Kidney (tissue), 13 donors: ENCODE measurements at regions not wholly inside any gene's neighbourhood (a gene's known extent, or its start where the extent isn't known, plus 50 kb on each side); places are given as distances from the start of the nearest gene placed in this dataset.

ENCODE experiments used
- DNase-seq, 5 donors: peaks; one replicate each; pipeline ENCODE4 v3.0.0-alpha.2; 2013 to 2020
- FAIRE-seq: peaks from 2 replicates; lab custom pipeline; 2012; peaks lifted over from hg19 to GRCh38; lab: Jason Lieb, UNC
- H3K27ac ChIP-seq, 2 donors: one replicate each; pipeline ENCODE4 v1.7.0; 2013; ENCODE audit warnings: low read depth in 2 of 2, low read length in 2 of 2, inconsistent platforms in 1 of 2
- H3K27me3 ChIP-seq: one replicate; pipeline ENCODE4 v1.7.1; 2013; ENCODE audit warnings: low read length, inconsistent platforms; ENCODE audit not compliant: control insufficient read depth, insufficient read depth
- H3K36me3 ChIP-seq, 3 donors: one replicate each; pipeline versions ENCODE4 v1.7.0 to v1.7.1; 2013; ENCODE audit warnings: low read length in 3 of 3, control low read depth in 1 of 3, inconsistent platforms in 1 of 3; ENCODE audit not compliant: insufficient read depth in 3 of 3, control insufficient read depth in 2 of 3
- H3K4me1 ChIP-seq, 3 donors: one replicate each; pipeline versions ENCODE4 v1.7.0 to v1.7.1; 2013; ENCODE audit warnings: low read length in 3 of 3, inconsistent platforms in 1 of 3, low read depth in 1 of 3; ENCODE audit not compliant: control insufficient read depth in 2 of 3, insufficient read depth in 2 of 3
- H3K4me3 ChIP-seq, 3 donors: one replicate each; pipeline versions ENCODE4 v1.7.0 to v1.8.1; 2013; ENCODE audit warnings: low read length in 3 of 3, control low read depth in 1 of 3, inconsistent platforms in 1 of 3
- H3K9ac ChIP-seq, 3 donors: one replicate each; pipeline versions ENCODE4 v1.7.0 to v1.7.1; 2013; ENCODE audit warnings: low read length in 3 of 3, control low read depth in 1 of 3, inconsistent platforms in 1 of 3
- H3K9me3 ChIP-seq, 3 donors: one replicate each; pipeline versions ENCODE4 v1.7.0 to v1.7.1; 2013; ENCODE audit warnings: low read length in 3 of 3, control low read depth in 1 of 3, inconsistent platforms in 1 of 3; ENCODE audit not compliant: control insufficient read depth in 2 of 3, insufficient read depth in 1 of 3
- CTCF ChIP-seq: IDR thresholded peaks from 3 replicates; pipeline ENCODE4 v1.5.1; 2012; ENCODE audit warnings: mild to moderate bottlenecking, moderate library complexity, borderline replicate concordance; ENCODE audit not compliant: insufficient read depth; ENCODE audit errors: extremely low read depth
- intact Hi-C: fragments of 100-400 bp; cut with DNase I; formaldehyde crosslinking; loops from one replicate; pipeline ENCODE4 v1.11.1; 2022
- donor health status: control.
- donor health status: control.
- donor health status: control.
- donor health status: control.
- donor health status: control.
- donor health status: DM: yes; HTN: yes; CAD: no.
- donor health status: Normal renal cell carcinoma (clear cell type).

- H3K27ac ChIP-seq = peak overlapping the region; percentile 53 to 71
- H3K9ac ChIP-seq = peak overlapping the region in 1 of 3 donors; percentile 29
- FAIRE-seq = no peak
- no peak for DNase-seq
- TF ChIP-seq CTCF = no peak
- intact Hi-C loops = no loop called here
- no peaks in the 10 kb centered on the region for H3K9me3 ChIP-seq
- H3K4me1 ChIP-seq = peaks cover 3 to 11% (median 10%) of the 10 kb centered on the region in 3 donors
- H3K36me3 ChIP-seq = no peaks in the 10 kb centered on the region
- peak overlapping the region in 1 of 3 donors; percentile 15 for H3K4me3 ChIP-seq
- no peaks in the 10 kb centered on the region for H3K27me3 ChIP-seq
Measured at GRCh38 chr2:8118940-8119781, 562.7 kb upstream of the ID2 start.

DNA sequence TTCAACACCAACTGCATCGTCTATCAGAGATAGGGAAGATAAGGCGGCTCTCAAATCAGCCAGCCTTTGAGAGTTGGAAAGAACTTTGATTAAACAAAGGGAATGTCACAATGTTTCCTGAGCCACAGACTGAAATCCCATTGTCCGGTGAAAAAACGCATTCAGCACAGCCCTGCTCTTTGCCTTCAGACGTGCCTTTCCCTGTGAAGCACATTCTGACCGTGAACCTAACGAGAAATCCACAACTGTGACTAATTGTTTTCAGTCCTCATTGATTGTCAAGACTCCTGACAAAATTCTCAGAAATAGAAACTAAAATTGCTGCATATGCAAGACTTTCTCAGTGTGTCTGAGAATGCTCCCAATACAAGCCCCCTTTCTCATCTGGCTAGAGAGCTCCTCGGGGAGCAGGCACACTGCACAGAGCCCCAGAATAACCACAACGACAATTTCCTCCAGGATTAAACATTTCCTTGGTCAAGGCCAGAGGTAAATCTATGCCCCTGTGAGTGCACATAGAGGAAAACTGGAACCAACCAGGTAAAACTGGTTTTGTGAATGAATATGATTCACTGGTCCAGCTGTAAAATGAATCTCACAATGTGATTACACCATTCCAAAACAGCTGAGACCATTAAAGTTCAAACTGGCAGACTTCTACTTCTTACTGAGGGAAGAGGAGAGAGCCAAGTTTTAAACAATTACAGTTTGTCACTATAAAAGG lies 561.9 kb upstream of the ID2 start:
- no peaks in the 10 kb centered on the region for H3K36me3 ChIP-seq
- peaks cover 3 to 11% (median 10%) of the 10 kb centered on the region in 3 donors for H3K4me1 ChIP-seq
- peak in 3 of 5 donors; percentile 26 to 83 (median 79) for DNase-seq
- no peaks in the 10 kb centered on the region for H3K27me3 ChIP-seq
- H3K9me3 ChIP-seq = no peaks in the 10 kb centered on the region
- peak overlapping the region in 1 of 3 donors; percentile 29 for H3K9ac ChIP-seq
- FAIRE-seq = no peak
- peak overlapping the region; percentile 53 to 71 for H3K27ac ChIP-seq
- intact Hi-C loops = no loop called here
- H3K4me3 ChIP-seq = peak overlapping the region in 1 of 3 donors; percentile 15
- TF ChIP-seq CTCF = no peak

DNA sequence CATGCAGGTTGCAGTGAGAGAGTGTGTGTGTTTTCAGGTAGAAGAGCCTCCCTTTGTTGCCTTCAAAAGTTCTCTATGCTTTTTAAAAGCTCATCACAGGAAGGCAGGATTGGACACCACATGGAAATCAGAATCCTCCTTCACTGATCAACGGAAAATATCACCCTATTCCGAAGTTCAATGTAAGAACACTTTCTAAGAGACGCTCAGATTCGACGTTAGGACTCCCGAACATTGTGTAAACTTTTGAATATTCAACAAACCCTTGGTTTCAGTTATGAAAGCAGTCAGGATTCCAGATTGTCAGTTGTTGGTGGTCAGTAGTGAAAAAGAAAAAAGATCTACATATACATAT lies 561.4 kb upstream of the ID2 start:
- no peak for FAIRE-seq
- Histone ChIP-seq H3K27me3 (no peaks in the 10 kb centered on the region), H3K9ac (no peak overlapping the region), H3K36me3 (no peaks in the 10 kb centered on the region), H3K9me3 (no peaks in the 10 kb centered on the region), H3K4me3 (peak overlapping the region in 1 of 3 donors; percentile 15), H3K4me1 (peaks cover 3 to 11% (median 10%) of the 10 kb centered on the region in 3 donors), H3K27ac (no peak overlapping the region)
- no peak for DNase-seq
- intact Hi-C loops = no loop called here
- no peak for TF ChIP-seq CTCF
